RWPE2 (cell line): ENCODE measurements at regions not wholly inside any gene's neighbourhood (a gene's known extent, or its start where the extent isn't known, plus 50 kb on each side); places are given as distances from the start of the nearest gene placed in this dataset.

ENCODE experiments used
- ATAC-seq: fragments of 200-7000 bp; cut with Tn5 transposase; 3 replicates; pipeline ENCODE4 v1.9.1; 2021; ENCODE audit warnings: low read depth
- DNase-seq: peaks from one replicate; pipeline ENCODE4 v3.0.0-alpha.2; 2020; ENCODE audit warnings: low spot score
- H3K27ac ChIP-seq: fragments of 450-650 bp; 2 replicates; pipeline ENCODE4 v1.5.1; 2017; ENCODE audit warnings: mild to moderate bottlenecking; ENCODE audit not compliant: poor library complexity, severe bottlenecking
- H3K27me3 ChIP-seq: fragments of 250-450 bp; sonication (Bioruptor Pico); 2 replicates; pipeline ENCODE4 v1.5.1; 2021; ENCODE audit warnings: mild to moderate bottlenecking, moderate library complexity; ENCODE audit not compliant: insufficient read depth, poor library complexity, severe bottlenecking
- H3K36me3 ChIP-seq: fragments of 250-450 bp; sonication (Bioruptor Pico); 2 replicates; pipeline ENCODE4 v1.5.1; 2020; ENCODE audit warnings: low read depth, mild to moderate bottlenecking, moderate library complexity
- H3K4me1 ChIP-seq: fragments of 250-450 bp; sonication (Bioruptor Pico); 2 replicates; pipeline ENCODE4 v1.5.1; 2021; ENCODE audit warnings: mild to moderate bottlenecking, moderate library complexity; ENCODE audit not compliant: insufficient read depth, poor library complexity, severe bottlenecking
- H3K4me3 ChIP-seq: fragments of 250-450 bp; sonication (Bioruptor Pico); 2 replicates; pipeline ENCODE4 v1.5.1; 2021; ENCODE audit warnings: mild to moderate bottlenecking, moderate library complexity; ENCODE audit not compliant: severe bottlenecking
- H3K9me3 ChIP-seq: fragments of 250-450 bp; sonication (Bioruptor Pico); 2 replicates; pipeline ENCODE4 v1.5.1; 2021; ENCODE audit warnings: mild to moderate bottlenecking, moderate library complexity; ENCODE audit not compliant: severe bottlenecking
- TF ChIP-seq, protein P1 (sequence below): fragments of 450-650 bp; IDR thresholded peaks from one replicate; pipeline ENCODE4 v1.5.1; 2017; ENCODE audit warnings: mild to moderate bottlenecking, moderate library complexity; ENCODE audit not compliant: poor library complexity, severe bottlenecking

- no peak for DNase-seq
- TF ChIP-seq, protein P1, sequence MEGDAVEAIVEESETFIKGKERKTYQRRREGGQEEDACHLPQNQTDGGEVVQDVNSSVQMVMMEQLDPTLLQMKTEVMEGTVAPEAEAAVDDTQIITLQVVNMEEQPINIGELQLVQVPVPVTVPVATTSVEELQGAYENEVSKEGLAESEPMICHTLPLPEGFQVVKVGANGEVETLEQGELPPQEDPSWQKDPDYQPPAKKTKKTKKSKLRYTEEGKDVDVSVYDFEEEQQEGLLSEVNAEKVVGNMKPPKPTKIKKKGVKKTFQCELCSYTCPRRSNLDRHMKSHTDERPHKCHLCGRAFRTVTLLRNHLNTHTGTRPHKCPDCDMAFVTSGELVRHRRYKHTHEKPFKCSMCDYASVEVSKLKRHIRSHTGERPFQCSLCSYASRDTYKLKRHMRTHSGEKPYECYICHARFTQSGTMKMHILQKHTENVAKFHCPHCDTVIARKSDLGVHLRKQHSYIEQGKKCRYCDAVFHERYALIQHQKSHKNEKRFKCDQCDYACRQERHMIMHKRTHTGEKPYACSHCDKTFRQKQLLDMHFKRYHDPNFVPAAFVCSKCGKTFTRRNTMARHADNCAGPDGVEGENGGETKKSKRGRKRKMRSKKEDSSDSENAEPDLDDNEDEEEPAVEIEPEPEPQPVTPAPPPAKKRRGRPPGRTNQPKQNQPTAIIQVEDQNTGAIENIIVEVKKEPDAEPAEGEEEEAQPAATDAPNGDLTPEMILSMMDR, result no peak
- Histone ChIP-seq H3K9me3 (no peaks in the 10 kb centered on the region), H3K4me1 (no peaks in the 10 kb centered on the region), H3K36me3 (no peaks in the 10 kb centered on the region), H3K27ac (no peak overlapping the region), H3K4me3 (no peak overlapping the region), H3K27me3 (no peaks in the 10 kb centered on the region)
- no peak for ATAC-seq
These were observed 335.0 kb upstream of the NFIA start for GRCh38 chr1:60747353-60747752.

GRCh38 chr1:60746278-60746791 is 336.0 kb upstream of the NFIA start:
- no peak for DNase-seq
- TF ChIP-seq, protein P1, result no peak
- no peak overlapping the region for H3K4me3 ChIP-seq
- H3K27me3 ChIP-seq, result no peaks in the 10 kb centered on the region
- no peaks in the 10 kb centered on the region for H3K4me1 ChIP-seq
- H3K36me3 ChIP-seq, result no peaks in the 10 kb centered on the region
- H3K9me3 ChIP-seq, result no peaks in the 10 kb centered on the region
- ATAC-seq, result no peak
- H3K27ac ChIP-seq, result no peak overlapping the region

- H3K36me3 ChIP-seq, result no peaks in the 10 kb centered on the region
- H3K9me3 ChIP-seq, result no peaks in the 10 kb centered on the region
- ATAC-seq (no peak), DNase-seq (no peak)
- H3K27ac ChIP-seq, result no peak overlapping the region
- no peak overlapping the region for H3K4me3 ChIP-seq
- TF ChIP-seq, protein P1, result no peak
- H3K27me3 ChIP-seq, result no peaks in the 10 kb centered on the region
- no peaks in the 10 kb centered on the region for H3K4me1 ChIP-seq
These were observed 336.9 kb upstream of the NFIA start for GRCh38 chr1:60745484-60745883.

GRCh38 chr1:60742339-60742738 is 340.0 kb upstream of the NFIA start:
- DNase-seq (no peak), ATAC-seq (no peak)
- Histone ChIP-seq H3K9me3 (no peaks in the 10 kb centered on the region), H3K4me1 (no peaks in the 10 kb centered on the region), H3K36me3 (no peaks in the 10 kb centered on the region), H3K27me3 (no peaks in the 10 kb centered on the region), H3K4me3 (no peak overlapping the region), H3K27ac (no peak overlapping the region)
- TF ChIP-seq, protein P1, result no peak

GRCh38 chr1:60740154-60740553 is 342.2 kb upstream of the NFIA start:
- Histone ChIP-seq H3K27ac (no peak overlapping the region), H3K27me3 (no peaks in the 10 kb centered on the region), H3K4me3 (no peak overlapping the region), H3K36me3 (no peaks in the 10 kb centered on the region), H3K9me3 (no peaks in the 10 kb centered on the region), H3K4me1 (no peaks in the 10 kb centered on the region)
- TF ChIP-seq, protein P1, result no peak
- ATAC-seq, result no peak
- no peak for DNase-seq
